ENCODE measurements at regions not wholly inside any gene's neighbourhood (a gene's known extent, or its start where the extent isn't known, plus 50 kb on each side); places are given as distances from the start of the nearest gene placed in this dataset.

DNA sequence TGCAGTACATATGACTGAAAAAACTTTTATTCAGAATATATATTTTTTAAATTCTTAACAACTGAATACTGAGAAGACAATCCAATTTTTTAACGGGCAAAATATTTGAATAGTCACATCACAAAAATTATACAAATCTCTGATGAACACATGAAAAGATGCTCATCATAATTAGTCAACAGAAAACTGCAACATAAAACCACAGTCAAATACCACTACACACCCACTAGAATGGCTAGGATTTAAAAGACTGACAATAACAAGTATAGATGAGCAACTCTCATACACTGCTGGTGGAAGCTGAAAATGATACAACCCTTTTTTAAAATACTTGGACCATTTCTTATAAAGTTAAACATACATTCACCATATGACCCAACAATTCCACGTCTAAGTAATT, 87.7 kb upstream of the TNFSF4 start:
- TF ChIP-seq NFIC (IDR thresholded peaks at IDR 0.05; ENCODE audit: low read depth, low read length): no peak
- TF ChIP-seq FOXM1 (IDR thresholded peaks at IDR 0.05; ENCODE audit: low read depth, low read length): no peak
- TF ChIP-seq, protein P1, sequence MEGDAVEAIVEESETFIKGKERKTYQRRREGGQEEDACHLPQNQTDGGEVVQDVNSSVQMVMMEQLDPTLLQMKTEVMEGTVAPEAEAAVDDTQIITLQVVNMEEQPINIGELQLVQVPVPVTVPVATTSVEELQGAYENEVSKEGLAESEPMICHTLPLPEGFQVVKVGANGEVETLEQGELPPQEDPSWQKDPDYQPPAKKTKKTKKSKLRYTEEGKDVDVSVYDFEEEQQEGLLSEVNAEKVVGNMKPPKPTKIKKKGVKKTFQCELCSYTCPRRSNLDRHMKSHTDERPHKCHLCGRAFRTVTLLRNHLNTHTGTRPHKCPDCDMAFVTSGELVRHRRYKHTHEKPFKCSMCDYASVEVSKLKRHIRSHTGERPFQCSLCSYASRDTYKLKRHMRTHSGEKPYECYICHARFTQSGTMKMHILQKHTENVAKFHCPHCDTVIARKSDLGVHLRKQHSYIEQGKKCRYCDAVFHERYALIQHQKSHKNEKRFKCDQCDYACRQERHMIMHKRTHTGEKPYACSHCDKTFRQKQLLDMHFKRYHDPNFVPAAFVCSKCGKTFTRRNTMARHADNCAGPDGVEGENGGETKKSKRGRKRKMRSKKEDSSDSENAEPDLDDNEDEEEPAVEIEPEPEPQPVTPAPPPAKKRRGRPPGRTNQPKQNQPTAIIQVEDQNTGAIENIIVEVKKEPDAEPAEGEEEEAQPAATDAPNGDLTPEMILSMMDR (IDR thresholded peaks at IDR 0.05 in 2 of 3, conservative IDR thresholded peaks at IDR 0.05 in 1 of 3; ENCODE audit: control insufficient read depth in 2 of 3, extremely low read depth in 1 of 3, insufficient read depth in 1 of 3, low read depth in 3 of 3, low read length in 3 of 3): no peak
- no peak for TF ChIP-seq SREBF1 (IDR thresholded peaks at IDR 0.05; ENCODE audit: low read length)
- no peak for TF ChIP-seq POLR2A (IDR thresholded peaks at IDR 0.05; ENCODE audit: low read depth, low read length)
- TF ChIP-seq, protein P2, sequence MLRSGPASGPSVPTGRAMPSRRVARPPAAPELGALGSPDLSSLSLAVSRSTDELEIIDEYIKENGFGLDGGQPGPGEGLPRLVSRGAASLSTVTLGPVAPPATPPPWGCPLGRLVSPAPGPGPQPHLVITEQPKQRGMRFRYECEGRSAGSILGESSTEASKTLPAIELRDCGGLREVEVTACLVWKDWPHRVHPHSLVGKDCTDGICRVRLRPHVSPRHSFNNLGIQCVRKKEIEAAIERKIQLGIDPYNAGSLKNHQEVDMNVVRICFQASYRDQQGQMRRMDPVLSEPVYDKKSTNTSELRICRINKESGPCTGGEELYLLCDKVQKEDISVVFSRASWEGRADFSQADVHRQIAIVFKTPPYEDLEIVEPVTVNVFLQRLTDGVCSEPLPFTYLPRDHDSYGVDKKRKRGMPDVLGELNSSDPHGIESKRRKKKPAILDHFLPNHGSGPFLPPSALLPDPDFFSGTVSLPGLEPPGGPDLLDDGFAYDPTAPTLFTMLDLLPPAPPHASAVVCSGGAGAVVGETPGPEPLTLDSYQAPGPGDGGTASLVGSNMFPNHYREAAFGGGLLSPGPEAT (IDR thresholded peaks at IDR 0.05; ENCODE audit: low read depth): no peak
- TF ChIP-seq, protein P3, sequence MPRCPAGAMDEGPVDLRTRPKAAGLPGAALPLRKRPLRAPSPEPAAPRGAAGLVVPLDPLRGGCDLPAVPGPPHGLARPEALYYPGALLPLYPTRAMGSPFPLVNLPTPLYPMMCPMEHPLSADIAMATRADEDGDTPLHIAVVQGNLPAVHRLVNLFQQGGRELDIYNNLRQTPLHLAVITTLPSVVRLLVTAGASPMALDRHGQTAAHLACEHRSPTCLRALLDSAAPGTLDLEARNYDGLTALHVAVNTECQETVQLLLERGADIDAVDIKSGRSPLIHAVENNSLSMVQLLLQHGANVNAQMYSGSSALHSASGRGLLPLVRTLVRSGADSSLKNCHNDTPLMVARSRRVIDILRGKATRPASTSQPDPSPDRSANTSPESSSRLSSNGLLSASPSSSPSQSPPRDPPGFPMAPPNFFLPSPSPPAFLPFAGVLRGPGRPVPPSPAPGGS (IDR thresholded peaks at IDR 0.05; ENCODE audit: borderline replicate concordance, insufficient read depth, low read depth, low read length, poor library complexity, severe bottlenecking): no peak
- TF ChIP-seq BHLHE40 (IDR thresholded peaks at IDR 0.05; ENCODE audit: borderline replicate concordance in 1 of 2, low read depth in 2 of 2, low read length in 1 of 2): no peak
- TF ChIP-seq RCOR1 (conservative IDR thresholded peaks at IDR 0.05; ENCODE audit: low read depth, low read length): no peak
- TF ChIP-seq, protein P4, sequence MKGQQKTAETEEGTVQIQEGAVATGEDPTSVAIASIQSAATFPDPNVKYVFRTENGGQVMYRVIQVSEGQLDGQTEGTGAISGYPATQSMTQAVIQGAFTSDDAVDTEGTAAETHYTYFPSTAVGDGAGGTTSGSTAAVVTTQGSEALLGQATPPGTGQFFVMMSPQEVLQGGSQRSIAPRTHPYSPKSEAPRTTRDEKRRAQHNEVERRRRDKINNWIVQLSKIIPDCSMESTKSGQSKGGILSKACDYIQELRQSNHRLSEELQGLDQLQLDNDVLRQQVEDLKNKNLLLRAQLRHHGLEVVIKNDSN (IDR thresholded peaks at IDR 0.05; ENCODE audit: borderline replicate concordance, extremely low read length, insufficient read depth, low read depth, low read length): no peak
- TF ChIP-seq ZSCAN29 (IDR thresholded peaks at IDR 0.05): no peak
- TF ChIP-seq SP1 (IDR thresholded peaks at IDR 0.05; ENCODE audit: low read depth, low read length): no peak

All from GM12878 (cell line).